H54 (cell line): ENCODE measurements at regions not wholly inside any gene's neighbourhood (a gene's known extent, or its start where the extent isn't known, plus 50 kb on each side); places are given as distances from the start of the nearest gene placed in this dataset.
A peak's percentile ranks its signal among the peaks of the same experiment; 100 is the strongest.
"Not testable (repeated sequence)": the region's sequence is repeated elsewhere in the genome, so short reads cannot be mapped to it uniquely, and the experiment has no call there.

Experiments
- DNase-seq: peaks from one replicate; pipeline ENCODE4 v3.0.0; 2011; ENCODE audit warnings: low spot score, mixed read lengths; ENCODE audit not compliant: insufficient read length
- FAIRE-seq: peaks from 3 replicates; lab custom pipeline; 2011; peaks lifted over from hg19 to GRCh38; lab: Jason Lieb, UNC
- POLR2A ChIP-seq: IDR thresholded peaks from 2 replicates; pipeline ENCODE4 v1.6.1; 2011; ENCODE audit warnings: low read depth, mild to moderate bottlenecking, low read length

DNA sequence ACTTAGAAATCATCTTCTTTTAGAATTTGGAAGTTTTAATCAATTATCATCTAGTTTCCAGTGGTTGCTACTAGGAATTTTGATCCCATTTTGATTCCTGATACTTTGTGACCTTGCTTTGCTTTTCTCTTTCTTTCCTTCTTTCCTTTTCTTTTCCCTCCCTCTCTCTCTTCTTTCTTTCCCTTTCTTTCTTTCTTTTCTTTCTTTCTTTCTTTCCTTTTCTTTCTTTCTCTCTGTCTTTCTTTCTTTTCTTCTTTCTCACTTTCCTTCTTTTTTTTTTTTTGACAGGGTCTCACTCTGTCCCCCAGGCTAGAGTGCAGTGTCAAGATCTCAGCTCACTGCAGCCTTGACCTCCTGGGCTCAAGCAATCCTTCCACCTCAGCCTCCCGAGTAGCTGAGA, 81.5 kb upstream of the OSBPL8 start:
- TF ChIP-seq POLR2A = no peak
- DNase-seq = no peak
- FAIRE-seq = no peak

DNA sequence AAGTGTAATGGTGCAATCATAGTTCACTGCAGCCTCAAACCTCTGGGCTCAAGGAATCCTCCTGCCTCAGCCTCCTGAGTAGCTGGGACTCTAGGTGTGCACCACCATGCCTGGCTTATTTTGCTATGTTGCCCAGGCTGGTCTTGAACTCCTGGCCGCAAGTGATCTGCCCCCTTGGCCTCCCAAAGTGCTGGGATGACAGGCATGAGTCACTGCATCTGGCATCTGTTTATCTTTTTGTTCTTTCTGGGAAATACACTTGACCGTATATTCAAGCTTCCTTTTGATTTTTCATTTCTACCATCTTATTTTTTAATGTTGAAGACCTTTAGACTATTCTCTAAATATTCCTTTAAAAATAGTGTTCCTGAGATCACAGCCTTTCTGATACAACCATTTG, 82.4 kb upstream of the OSBPL8 start:
- FAIRE-seq = no peak
- TF ChIP-seq POLR2A = no peak
- DNase-seq = no peak

DNA sequence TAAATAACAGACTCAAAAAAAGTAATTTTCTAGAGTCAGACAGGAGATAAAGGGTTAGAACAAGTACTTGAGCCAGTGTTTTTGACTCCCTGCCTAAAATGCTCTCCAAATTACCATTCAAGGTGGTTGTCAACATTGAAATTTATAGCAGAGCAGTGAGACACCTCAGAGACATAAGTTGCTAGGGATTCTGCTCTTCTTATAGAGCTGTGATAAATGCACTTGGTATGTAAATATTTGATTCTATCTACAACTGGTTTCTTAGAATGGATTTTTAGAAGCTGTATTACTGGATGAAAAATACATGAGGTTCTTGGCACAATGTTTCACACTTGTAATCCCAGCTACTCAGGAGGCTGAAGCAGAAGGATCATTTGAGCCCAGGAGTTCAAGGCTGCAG, 83.9 kb upstream of the OSBPL8 start:
- DNase-seq (no peak), FAIRE-seq (no peak)

DNA sequence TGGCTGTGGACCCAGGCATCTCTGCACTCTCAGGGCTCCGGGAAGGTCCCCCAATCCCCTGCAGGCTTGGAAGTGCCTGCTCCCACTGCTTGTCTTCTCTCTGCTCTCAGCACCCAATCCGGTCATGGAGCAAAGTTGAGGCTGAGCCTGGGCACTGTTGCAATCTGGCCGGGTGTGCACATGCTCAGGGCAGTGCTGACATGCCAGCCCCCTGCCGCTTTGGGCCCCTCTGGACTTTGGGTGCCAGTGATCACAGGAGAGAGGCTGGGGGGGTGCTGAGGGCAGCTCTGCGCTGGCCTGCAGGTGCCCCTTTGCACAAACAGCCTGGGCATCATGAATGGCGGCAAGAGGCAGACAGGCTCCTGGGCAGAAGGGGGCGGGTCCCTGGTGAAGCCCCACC, 85.4 kb upstream of the OSBPL8 start:
- TF ChIP-seq POLR2A = no peak
- DNase-seq (no peak), FAIRE-seq (no peak)

More for the DNA sequence above, 83.9 kb upstream of the OSBPL8 start:
- TF ChIP-seq POLR2A = no peak

DNA sequence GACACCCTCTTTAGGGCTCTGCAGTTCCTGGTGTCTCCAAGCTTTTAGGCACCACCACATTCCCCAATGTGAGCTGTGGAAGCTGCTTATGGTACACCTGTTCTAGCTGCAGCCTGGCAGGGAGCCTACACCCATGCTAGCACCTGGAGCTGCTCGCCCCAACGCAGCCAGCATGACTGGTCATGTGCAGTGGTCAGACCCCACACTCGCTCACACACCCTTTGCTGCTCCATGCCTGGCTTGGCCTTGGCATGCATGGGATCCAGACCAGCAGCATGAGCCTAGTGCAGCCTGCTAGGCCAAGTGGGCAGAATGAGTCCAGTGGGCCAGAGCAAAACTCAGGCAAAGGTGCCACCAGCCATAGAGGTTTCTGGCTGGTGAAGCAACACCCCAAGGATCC, 86.4 kb upstream of the OSBPL8 start:
- no peak for TF ChIP-seq POLR2A
- DNase-seq (no peak), FAIRE-seq (no peak)

DNA sequence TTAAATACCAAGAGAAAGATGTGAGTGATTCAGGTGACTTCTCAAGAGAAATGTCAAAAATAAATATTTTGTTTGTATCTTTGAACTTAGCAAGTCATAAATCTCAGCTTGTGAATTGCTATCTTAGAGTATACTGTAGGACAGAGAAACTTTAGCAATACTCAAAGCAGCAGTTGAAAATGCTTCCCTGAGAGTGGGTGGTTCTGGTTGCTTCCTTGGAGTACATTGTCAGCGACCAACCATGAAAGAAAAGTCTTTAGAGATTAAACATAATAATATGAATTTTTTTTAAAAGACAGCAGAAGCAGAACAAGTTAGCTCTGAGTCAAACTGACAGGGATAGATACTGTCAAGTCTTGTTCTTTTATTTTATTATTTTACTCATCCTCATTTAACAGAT, 86.8 kb upstream of the OSBPL8 start:
- no peak for FAIRE-seq
- DNase-seq = no peak
- no peak for TF ChIP-seq POLR2A

DNA sequence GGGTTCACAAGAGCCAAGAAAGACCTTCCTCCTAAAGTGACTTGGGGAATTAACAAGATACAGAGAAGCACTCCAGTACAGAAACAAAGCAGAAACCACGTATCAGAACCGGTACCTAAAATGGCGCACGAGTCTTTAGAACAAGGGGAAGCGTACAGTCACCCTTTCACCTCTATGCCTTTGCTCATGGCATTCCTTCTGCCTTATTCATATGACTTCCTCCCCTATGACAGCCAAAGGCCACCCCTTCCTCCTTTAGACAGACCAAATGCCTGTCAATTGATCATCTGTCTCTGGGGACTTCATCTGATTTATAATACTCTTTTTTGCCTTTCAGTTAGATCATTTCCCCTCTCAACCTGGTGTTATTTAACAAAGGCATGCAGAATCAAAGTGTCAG, 89.5 kb upstream of the OSBPL8 start:
- no peak for DNase-seq

DNA sequence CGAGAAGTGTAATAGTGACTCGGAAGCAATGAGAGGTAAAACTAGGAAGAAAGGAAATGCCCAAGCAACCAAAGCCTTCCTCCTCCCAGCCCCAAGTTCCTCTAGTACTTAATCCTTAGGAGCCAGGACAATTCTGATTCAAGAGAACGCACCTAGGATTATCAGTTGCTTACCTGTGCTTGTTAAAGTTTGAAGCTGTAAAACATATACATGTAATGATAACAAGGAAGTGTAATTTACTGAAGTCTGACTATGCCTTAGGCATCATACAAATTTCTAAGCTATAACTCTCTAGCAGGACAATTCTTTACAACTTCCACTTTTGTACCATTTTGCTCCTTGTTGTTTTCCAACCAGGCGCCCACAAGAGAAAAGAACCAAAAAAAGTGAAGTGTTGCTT, 92.8 kb upstream of the OSBPL8 start:
- DNase-seq (no peak), FAIRE-seq (no peak)
- no peak for TF ChIP-seq POLR2A

More for the DNA sequence above, 89.5 kb upstream of the OSBPL8 start:
- peak; percentile 60 for FAIRE-seq
- TF ChIP-seq POLR2A = no peak

DNA sequence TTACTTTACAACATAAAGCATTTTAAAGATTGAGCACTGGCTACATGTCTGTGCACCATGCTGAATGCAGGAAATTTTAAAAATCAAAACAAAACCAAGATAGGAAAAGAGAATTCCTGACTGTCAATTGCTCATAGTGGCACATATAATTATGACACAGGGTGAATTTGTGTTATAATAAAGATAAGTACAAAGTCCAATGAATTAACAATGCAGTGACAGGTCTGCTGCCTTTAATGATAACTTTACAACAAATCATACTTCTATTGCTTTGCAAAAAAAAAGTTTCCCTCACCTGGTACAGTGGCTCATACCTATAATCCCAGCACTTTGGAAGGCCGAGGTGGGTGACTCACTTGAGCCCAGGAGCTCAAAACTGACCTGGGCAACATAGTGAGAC, 93.8 kb upstream of the OSBPL8 start:
- TF ChIP-seq POLR2A = no peak
- DNase-seq (no peak), FAIRE-seq (no peak)

DNA sequence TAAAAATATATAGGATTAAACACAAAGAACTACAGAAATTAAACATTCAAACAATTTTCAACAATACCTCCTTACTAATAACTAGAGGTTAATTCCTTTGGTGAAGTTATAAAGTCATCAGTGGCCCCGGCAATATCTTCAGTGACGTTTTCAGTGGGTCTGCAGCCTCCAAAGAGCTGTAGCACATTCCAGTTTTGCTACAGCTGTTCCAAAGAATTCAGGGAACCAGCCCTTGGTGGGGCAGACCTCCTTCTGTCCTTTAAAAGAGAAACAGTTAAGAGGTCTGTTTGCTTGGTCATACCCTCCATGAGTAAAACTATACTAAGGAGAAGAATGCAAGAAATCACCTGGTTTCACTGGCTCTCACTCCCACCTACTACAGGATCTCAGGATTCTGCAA, 99.2 kb upstream of the ZDHHC17 start:
- FAIRE-seq (no peak), DNase-seq (no peak)
- no peak for TF ChIP-seq POLR2A

DNA sequence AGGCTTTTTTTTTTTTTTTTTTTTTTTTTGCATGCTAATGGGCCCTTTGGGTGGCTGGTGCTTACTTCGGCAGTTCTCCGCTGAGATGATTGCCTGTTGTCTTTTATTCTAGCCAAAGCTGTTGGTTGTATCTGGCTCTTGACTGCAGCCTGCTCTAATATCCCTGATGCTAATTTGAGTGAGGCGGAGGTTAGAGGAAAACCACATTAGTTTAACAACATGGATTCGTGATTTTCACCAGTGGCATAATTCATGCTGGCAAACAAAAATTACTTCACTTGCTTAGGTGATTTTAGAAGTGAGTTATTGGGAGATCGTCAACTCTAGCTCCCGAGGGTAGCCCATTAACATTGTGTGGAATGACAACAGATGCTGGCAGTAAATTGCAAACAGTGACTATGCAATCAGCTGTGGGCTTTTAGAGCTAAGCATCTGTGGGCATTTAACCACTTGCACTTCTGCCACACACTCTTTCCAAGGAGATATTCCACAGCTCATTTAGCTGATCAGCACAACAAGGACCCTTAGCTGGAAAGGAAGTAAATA, 97.6 kb upstream of the ZDHHC17 start:
- no peak for DNase-seq

DNA sequence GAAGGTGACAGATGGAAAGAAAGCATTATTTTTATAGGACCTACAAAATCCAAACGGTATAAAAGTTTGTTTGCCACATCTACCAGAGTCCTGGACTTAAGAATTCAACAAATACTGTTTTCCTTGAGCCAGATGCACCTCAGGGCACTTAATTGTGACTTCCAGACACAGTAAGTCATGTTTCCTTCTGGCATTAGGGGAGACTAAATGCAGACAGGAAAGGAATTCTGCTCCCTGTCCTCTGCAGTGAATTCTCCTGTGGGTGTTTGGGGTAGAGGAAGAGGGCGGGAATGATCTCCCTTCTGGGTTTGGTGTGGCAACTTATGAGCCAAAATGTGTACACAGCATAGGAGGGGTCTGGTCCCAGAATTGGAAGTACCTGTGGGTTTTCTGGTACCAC, 93.9 kb upstream of the ZDHHC17 start:
- no peak for TF ChIP-seq POLR2A
- FAIRE-seq (no peak), DNase-seq (no peak)

More for the DNA sequence above, 97.6 kb upstream of the ZDHHC17 start:
- TF ChIP-seq POLR2A = no peak
- FAIRE-seq = no peak

DNA sequence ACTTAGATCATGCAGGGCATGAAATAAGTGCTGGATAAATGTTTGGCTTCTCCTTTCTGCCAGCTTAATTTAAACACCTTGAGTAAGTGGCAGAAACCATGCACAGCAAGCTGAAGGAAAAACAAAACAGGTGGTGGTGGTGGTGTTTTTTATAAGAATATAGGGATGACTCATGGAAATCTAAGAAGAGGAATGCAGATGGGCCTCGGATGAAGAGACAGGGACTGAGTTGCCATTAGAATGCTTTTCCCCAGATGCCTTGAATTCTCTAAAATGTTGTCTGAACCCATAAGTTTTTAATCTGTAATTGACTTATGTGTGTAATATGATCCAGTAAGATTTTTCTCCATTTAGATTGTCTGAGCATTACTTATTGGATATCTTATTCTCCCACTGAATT, 93.1 kb upstream of the ZDHHC17 start:
- TF ChIP-seq POLR2A = no peak
- FAIRE-seq (peak; percentile 30), DNase-seq (no peak)

DNA sequence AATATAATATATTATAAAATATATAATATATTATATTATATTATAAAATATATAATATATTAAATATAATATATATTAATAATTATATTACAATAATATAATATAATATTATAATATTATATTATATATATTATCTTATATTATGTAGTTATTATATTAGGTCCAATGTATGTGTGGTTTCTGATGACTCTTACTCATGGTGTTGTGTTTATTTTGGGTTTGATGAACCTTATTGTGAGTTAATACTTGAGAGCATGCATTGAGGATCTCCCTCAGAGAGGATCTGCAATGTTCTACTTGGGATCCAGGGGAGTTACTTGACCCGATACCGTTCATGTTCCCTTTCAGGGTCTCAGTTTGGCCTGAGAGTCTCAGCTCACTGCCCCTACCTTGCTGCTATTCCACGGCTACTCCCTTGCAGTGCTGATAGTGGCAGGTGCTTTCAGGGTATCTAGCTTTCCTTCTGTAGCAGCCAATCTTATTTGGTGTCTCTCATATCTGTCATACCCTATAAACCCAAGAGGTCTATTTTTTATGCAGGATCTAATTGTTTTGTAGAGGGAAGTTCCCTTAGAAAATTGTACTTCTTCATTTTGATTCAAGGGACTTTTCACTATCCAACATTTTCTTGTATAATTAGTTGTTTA, 89.1 kb upstream of the ZDHHC17 start:
- DNase-seq (no peak), FAIRE-seq (no peak)
- TF ChIP-seq POLR2A = no peak

DNA sequence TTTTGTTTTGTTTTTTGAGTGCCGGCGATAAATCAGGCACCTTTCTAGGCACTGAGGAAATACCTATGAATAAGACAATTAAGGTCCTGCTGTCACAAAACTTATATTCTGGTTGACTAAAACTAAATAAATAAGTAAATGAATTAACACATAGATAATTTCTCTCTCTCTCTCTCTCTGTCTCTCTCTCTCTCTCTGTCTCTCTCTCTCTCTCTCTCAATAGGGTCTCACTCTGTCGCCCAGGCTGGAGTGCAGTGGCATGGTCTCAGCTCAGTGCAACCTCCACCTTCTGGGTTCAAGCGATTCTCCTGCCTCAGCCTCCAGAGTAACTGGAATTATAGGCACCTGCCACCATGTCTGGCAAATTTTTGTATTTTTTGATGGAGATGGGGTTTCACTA, 87.7 kb upstream of the ZDHHC17 start:
- DNase-seq, FAIRE-seq: not testable (repeated sequence)
